ENCODE measurements at regions not wholly inside any gene's neighbourhood (a gene's known extent, or its start where the extent isn't known, plus 50 kb on each side); places are given as distances from the start of the nearest gene placed in this dataset.
A peak's percentile ranks its signal among the peaks of the same experiment; 100 is the strongest.

DNA sequence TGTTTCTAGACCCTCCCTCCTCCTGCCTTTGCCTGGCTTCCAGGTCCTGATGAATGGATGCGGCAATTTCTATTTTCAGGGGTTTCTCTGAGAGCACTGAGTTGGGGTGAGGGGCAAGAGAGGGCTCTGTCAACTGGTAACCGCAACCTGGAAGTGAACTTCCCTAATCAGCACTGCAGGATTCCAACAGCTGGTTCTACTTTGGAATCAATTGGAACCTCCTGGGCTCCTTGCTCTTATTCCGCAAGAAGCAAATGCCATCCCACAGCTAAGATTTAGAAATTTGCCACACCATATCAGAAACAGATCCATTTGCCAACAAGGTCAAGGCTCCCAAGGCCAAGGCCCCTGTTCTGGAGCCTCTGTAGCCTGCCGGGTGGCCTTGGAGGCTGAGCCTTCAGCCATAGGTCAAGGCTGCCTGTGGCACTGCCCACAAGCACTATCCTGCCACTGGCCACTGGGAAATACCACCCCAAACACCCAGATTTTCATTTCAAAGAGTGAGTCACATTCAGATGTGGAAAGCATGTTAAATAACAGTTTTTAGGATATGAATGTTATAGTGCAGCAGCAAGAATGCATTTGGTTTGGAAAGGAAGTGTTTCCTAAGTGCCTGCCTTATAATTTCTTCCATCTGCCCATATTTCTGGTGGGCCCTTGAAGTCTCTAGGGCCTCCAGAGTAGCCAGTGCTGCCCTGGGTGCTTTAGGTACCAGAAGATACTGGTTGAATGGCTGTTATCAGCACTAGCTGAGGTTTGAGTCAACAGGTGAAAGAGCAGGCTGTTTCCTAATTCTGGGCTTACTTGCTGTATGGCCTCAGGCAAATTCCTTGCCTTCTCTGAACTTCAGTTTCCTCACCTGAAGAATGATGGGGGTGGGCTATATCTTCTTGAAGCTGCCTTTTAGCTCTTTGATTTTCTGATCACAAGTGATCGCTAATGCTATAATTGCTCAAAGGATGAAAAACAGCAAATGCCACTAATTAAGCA lies 56.3 kb upstream of the JUN start:
- Histone ChIP-seq H3K9me2 (replicated peaks; ENCODE audit: low read depth, low read length) (no peaks in the 10 kb centered on the region), H3K4me2 (ENCODE audit: low read depth, low read length, poor library complexity, severe bottlenecking) (no peak overlapping the region), H4K20me1 (ENCODE audit: insufficient read depth, low read length, poor library complexity, severe bottlenecking) (no peaks in the 10 kb centered on the region), H3K9ac (ENCODE audit: low read depth, low read length, poor library complexity, severe bottlenecking) (no peak overlapping the region), H3K27me3 (ENCODE audit: insufficient read depth, low read length, poor library complexity, severe bottlenecking) (no peaks in the 10 kb centered on the region), H3K4me1 (ENCODE audit: insufficient read depth, low read length, poor library complexity, severe bottlenecking) (no peaks in the 10 kb centered on the region), H3K79me2 (ENCODE audit: insufficient read depth, low read length) (no peaks in the 10 kb centered on the region), H3K9me3 (ENCODE audit: insufficient read depth, low read depth, low read length) (no peaks in the 10 kb centered on the region), H2AFZ (ENCODE audit: low read length) (no peak overlapping the region), H3K36me3 (ENCODE audit: insufficient read depth, low read length) (no peaks in the 10 kb centered on the region), H3F3A (ENCODE audit: low read depth) (no peaks in the 10 kb centered on the region), H3K4me3 (ENCODE audit: low read length, poor library complexity, severe bottlenecking) (no peak overlapping the region)
- TF ChIP-seq EZH2phosphoT487 (IDR thresholded peaks at IDR 0.05; ENCODE audit: borderline replicate concordance) = no peak
- TF ChIP-seq, protein P1, sequence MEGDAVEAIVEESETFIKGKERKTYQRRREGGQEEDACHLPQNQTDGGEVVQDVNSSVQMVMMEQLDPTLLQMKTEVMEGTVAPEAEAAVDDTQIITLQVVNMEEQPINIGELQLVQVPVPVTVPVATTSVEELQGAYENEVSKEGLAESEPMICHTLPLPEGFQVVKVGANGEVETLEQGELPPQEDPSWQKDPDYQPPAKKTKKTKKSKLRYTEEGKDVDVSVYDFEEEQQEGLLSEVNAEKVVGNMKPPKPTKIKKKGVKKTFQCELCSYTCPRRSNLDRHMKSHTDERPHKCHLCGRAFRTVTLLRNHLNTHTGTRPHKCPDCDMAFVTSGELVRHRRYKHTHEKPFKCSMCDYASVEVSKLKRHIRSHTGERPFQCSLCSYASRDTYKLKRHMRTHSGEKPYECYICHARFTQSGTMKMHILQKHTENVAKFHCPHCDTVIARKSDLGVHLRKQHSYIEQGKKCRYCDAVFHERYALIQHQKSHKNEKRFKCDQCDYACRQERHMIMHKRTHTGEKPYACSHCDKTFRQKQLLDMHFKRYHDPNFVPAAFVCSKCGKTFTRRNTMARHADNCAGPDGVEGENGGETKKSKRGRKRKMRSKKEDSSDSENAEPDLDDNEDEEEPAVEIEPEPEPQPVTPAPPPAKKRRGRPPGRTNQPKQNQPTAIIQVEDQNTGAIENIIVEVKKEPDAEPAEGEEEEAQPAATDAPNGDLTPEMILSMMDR (conservative IDR thresholded peaks at IDR 0.05; ENCODE audit: low read length) = no peak

DNA sequence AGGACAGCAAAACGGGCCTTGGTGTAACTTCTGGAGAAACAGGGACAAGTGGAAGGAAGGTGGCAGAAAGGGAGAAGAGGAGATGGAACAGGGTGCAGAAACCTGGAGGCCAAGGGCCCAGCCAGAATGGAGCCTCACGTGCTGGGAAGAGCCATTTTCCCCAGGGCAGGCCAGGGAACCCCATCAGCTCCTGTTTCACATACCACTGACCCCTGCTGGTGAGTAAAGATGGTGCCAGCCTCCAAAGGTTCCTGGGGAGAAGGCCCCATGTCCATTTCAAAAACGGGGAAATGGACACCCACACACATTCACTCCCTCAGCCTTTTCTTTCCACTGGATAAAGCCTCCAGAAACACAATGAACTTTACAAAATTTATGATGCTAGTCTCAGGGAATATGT lies 57.6 kb upstream of the JUN start:
- Histone ChIP-seq H3K9me3 (ENCODE audit: insufficient read depth, low read depth, low read length) (no peaks in the 10 kb centered on the region), H3K9ac (ENCODE audit: low read depth, low read length, poor library complexity, severe bottlenecking) (no peak overlapping the region), H3F3A (ENCODE audit: low read depth) (no peaks in the 10 kb centered on the region), H3K36me3 (ENCODE audit: insufficient read depth, low read length) (no peaks in the 10 kb centered on the region), H3K4me1 (ENCODE audit: insufficient read depth, low read length, poor library complexity, severe bottlenecking) (no peaks in the 10 kb centered on the region), H3K9me2 (replicated peaks; ENCODE audit: low read depth, low read length) (no peaks in the 10 kb centered on the region), H3K79me2 (ENCODE audit: insufficient read depth, low read length) (no peaks in the 10 kb centered on the region), H4K20me1 (ENCODE audit: insufficient read depth, low read length, poor library complexity, severe bottlenecking) (no peaks in the 10 kb centered on the region), H3K4me3 (ENCODE audit: low read length, poor library complexity, severe bottlenecking) (no peak overlapping the region), H3K4me2 (ENCODE audit: low read depth, low read length, poor library complexity, severe bottlenecking) (no peak overlapping the region), H2AFZ (ENCODE audit: low read length) (no peak overlapping the region), H3K27me3 (ENCODE audit: insufficient read depth, low read length, poor library complexity, severe bottlenecking) (no peaks in the 10 kb centered on the region)
- TF ChIP-seq, protein P1 (conservative IDR thresholded peaks at IDR 0.05; ENCODE audit: low read length) = peak; percentile 56
- TF ChIP-seq EZH2phosphoT487 (IDR thresholded peaks at IDR 0.05; ENCODE audit: borderline replicate concordance) = no peak

DNA sequence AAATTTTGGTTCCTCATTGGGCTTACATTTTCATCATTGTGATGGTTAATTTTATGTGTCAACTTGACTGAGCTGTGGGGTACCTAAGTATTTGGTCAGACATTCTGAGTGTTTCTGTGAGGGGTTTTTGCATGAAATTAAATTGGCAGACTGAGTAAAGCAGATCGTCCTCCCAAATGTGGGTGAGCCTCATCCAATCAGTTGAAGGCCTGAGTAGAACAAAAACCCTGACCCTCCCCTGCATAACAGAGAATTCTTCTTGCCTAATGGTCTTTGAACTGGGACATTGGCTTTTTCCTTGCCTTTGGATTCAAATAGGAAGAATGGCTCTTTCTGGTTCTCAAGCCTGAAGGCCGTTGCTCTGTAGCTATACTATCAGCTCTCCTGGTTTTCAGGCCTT lies 59.1 kb upstream of the JUN start:
- Histone ChIP-seq H3K79me2 (ENCODE audit: insufficient read depth, low read length) (no peaks in the 10 kb centered on the region), H3K9ac (ENCODE audit: low read depth, low read length, poor library complexity, severe bottlenecking) (no peak overlapping the region), H3K27me3 (ENCODE audit: insufficient read depth, low read length, poor library complexity, severe bottlenecking) (no peaks in the 10 kb centered on the region), H3K4me3 (ENCODE audit: low read length, poor library complexity, severe bottlenecking) (no peak overlapping the region), H3K9me3 (ENCODE audit: insufficient read depth, low read depth, low read length) (no peaks in the 10 kb centered on the region), H3K4me2 (ENCODE audit: low read depth, low read length, poor library complexity, severe bottlenecking) (no peak overlapping the region), H3K9me2 (replicated peaks; ENCODE audit: low read depth, low read length) (no peaks in the 10 kb centered on the region), H2AFZ (ENCODE audit: low read length) (no peak overlapping the region), H4K20me1 (ENCODE audit: insufficient read depth, low read length, poor library complexity, severe bottlenecking) (no peaks in the 10 kb centered on the region), H3K36me3 (ENCODE audit: insufficient read depth, low read length) (no peaks in the 10 kb centered on the region), H3K4me1 (ENCODE audit: insufficient read depth, low read length, poor library complexity, severe bottlenecking) (no peaks in the 10 kb centered on the region), H3F3A (ENCODE audit: low read depth) (no peaks in the 10 kb centered on the region)
- TF ChIP-seq, protein P1 (conservative IDR thresholded peaks at IDR 0.05; ENCODE audit: low read length) = no peak
- TF ChIP-seq EZH2phosphoT487 (IDR thresholded peaks at IDR 0.05; ENCODE audit: borderline replicate concordance) = no peak

Data from Loucy (cell line).